Frontal cortex (tissue), 3 donors: ENCODE measurements at regions not wholly inside any gene's neighbourhood (a gene's known extent, or its start where the extent isn't known, plus 50 kb on each side); places are given as distances from the start of the nearest gene placed in this dataset.

Experiments used
- DNase-seq, 2 donors: peaks; one replicate each; pipeline ENCODE4 v3.0.0; 2012; ENCODE audit warnings: low spot score in 2 of 2
- FAIRE-seq: peaks from 2 replicates; lab custom pipeline; 2012; peaks lifted over from hg19 to GRCh38; lab: Jason Lieb, UNC
- donor health status: control.
- donor health status: control.
- donor health status: control.

DNA sequence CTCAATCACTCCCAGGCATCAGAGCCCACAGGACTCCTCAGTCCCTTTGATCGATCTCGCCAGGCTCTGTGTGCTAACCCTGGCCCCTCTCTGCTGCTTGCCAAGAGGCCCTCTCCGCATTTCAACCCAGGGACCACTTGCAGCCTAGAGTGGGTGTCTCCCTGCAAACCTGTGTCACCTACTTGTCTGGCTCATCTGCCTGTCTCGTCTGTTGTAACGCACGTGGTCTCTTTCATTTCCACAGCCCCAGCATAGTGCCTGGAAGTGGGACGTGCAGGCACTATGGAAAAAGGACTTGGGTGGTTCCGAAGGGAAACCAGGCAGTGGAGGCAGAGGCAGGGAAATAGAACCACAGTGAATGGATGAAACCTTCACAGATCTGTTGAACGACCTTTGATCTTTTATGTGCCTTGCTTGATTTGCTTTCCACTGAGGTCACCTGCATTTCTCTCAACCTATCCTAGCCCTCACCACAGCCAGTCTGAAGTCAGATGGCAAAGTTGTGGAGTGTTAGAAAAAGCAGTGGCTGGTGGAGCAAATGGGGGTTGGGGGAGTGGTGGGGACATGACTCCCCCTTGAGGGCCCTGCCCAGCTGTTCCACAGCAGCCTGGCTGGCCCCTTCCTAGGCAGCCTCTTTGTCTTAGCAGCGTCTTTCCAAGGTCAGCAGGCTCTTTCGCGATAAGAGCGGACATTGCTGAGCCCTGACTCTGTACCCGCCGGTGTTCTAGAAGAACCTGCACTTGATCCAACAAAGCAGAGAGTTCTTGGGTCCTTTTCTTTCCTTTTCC is 55.8 kb upstream of the TAGAP start:
- no peak for DNase-seq
- no peak for FAIRE-seq

DNA sequence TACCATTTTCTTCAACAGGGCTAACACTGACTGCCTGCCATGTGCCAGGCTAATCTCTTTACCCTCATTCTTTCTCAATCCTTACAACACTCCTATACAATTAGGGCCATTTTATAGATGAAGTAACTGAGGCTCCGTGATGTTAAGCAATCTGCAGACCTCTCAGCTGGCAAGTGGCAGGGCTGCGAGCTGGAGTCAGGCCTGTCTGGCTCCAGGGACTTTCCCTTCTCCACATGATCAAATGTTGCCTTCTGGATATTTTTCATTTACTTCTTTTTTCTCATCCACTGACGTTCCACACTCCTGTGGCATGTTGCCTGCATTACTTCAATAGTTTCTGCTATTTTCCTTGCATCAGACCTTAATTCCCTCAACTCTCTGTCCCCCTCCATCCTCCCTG is 55.2 kb upstream of the TAGAP start:
- FAIRE-seq (no peak), DNase-seq (no peak)

DNA sequence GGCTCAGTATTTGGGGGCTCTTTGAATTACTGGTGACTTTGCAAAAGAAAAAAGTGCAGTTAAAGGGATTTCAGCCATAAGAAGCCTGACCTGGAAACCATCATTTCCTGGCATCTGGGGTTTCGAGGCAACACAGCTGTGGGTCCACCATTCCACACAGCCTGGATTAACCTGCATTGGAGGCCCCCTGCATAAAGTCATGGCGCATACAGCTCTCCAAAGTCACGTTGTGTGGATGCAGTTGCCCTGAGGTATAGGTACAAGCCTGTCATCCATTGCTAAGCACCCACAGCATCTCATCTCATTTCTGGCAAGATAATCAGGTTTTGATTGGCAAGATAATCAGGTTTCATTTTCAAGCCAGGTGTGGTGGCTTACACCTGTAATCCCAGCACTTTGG is 54.5 kb upstream of the TAGAP start:
- DNase-seq (no peak), FAIRE-seq (no peak)

DNA sequence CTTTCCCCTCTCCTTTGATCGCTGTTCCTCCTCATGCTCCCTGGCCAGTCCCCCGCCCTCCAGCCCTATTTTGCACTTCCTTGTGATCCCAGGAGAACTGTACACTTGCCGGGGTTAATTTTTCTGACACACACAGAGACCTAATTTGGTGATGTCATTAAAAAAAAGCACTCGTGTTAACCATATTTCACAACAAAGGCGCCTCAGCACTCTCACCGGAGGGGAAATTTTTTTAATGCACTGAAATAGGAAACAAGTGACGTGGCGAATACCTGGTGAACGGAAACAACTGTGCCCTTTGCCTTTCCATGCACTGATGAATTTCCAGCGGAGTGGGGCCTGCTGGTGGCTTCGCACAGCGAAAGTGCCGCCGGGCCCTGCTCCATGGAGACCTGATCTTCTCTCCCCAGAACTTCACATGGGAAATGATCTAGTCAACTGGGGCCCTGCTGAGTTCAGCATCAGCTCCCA is 53.9 kb upstream of the TAGAP start:
- FAIRE-seq (no peak), DNase-seq (no peak)

DNA sequence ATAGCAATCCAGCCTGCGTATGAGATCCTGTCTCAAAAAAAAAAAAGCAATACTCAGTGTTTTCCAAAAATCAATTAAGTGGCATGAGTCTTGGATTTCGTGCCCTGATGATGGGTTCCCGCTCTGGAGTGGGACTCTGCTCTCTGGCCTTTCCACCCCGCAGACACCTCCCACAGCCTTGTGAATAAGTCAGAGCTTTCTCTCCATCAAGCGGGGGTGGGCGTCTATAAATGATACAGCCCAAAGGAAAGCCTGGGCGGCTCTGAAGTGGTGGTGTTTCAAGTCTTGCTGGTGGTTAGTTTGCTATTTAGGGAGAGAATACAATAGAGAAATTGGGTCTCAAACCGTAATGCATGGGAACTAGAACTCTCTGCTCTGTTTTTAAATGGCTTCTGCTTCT is 52.5 kb upstream of the TAGAP start:
- DNase-seq (no peak), FAIRE-seq (no peak)

DNA sequence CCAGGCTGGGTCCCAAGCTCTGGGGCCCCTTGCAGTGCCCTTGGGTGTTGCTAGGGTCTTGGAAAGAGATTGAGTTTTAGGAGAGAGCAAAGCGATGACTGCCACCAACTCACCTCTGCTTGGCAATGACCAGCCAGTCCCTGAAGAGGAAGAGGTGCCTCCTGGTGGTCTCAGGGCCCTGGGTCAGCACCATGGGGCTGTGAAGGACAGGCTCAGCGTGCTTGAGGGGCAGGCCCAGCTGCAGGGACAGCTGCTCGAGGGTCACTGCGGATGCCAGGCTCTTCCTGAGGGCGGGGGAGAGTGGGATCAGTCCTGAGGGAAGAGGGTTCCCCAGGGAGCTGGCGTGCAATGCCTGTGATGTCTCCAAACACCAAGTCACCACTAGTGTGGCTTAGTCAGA is 50.8 kb upstream of the TAGAP start:
- no peak for DNase-seq
- FAIRE-seq, result no peak

DNA sequence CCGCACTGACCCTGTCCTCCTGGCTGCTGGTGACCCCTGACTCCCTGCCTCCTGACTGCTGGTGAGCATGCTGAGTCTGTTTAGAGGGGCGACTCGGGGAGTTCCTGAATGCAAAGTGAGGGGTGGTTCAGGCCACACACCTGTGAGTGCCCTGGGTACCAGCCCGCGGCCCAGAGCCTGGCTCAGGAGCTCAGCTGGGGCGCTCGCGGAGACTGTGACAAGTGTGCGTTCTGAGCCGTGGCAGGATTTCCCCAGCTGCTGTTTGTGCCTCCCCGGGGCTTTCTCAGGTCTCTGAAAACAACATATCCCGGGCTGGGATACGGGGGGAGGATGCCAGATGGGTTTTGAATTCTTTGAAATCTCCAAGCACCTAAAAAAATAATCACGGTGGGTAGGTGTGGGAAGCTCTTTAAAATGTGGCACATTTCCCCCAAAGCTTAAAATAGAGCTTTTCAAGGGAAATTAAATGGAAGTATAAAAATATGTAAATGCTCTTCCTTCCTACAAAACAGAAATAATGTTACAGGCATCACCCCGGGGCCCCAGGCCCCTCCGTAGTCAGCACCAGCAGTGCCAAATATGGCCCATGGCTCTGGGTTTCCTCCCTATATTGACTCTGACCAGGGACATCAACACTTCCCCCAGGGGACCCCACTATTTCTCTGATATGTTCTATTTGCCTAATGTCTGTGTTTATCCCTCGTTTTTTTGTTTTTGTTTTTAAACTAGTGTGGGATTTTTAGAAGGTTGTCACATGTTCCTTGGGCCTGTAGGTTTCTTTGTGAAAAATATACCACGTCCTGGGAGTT is 49.9 kb upstream of the TAGAP start:
- DNase-seq, result no peak
- no peak for FAIRE-seq
